NCI-H526 (cell line): ENCODE measurements at regions not wholly inside any gene's neighbourhood (a gene's known extent, or its start where the extent isn't known, plus 50 kb on each side); places are given as distances from the start of the nearest gene placed in this dataset.
"Not testable (repeated sequence)": the region's sequence is repeated elsewhere in the genome, so short reads cannot be mapped to it uniquely, and the experiment has no call there.

ENCODE experiments used
- DNase-seq, 2 experiments: peaks; one replicate each; lab custom pipeline; 2025; lab: John Stamatoyannopoulos, UW

GRCh38 chr15:30688684-30689083, 62.8 kb downstream of the ARHGAP11B start:
- not testable (repeated sequence) for DNase-seq

GRCh38 chr15:30690153-30690552, 64.2 kb downstream of the ARHGAP11B start:
- DNase-seq: peak in 1 of 2 experiments; percentile 2

GRCh38 chr15:30695811-30696210, 69.9 kb downstream of the ARHGAP11B start:
- DNase-seq: peak; percentile 6 to 11

GRCh38 chr15:30696439-30697314, 70.7 kb downstream of the ARHGAP11B start:
- DNase-seq: peak; percentile 68 to 79

GRCh38 chr15:30697315-30697685, 71.4 kb downstream of the ARHGAP11B start:
- DNase-seq: not testable (repeated sequence)

- DNase-seq: not testable (repeated sequence)
Observed at GRCh38 chr15:30700006-30700597, 74.2 kb downstream of the ARHGAP11B start.

GRCh38 chr15:30707976-30708685, 82.2 kb downstream of the ARHGAP11B start:
- not testable (repeated sequence) for DNase-seq

GRCh38 chr15:30708809-30709208, 82.9 kb downstream of the ARHGAP11B start:
- not testable (repeated sequence) for DNase-seq

GRCh38 chr15:30718038-30718643, 92.2 kb downstream of the ARHGAP11B start:
- not testable (repeated sequence) for DNase-seq

- DNase-seq: not testable (repeated sequence)
Observed at GRCh38 chr15:30719363-30719762, 93.4 kb downstream of the ARHGAP11B start.

GRCh38 chr15:30720825-30721224, 94.9 kb downstream of the ARHGAP11B start:
- DNase-seq: not testable (repeated sequence)

- not testable (repeated sequence) for DNase-seq
Observed at GRCh38 chr15:30721529-30721928, 95.6 kb downstream of the ARHGAP11B start.

GRCh38 chr15:30723540-30724175, 97.7 kb downstream of the ARHGAP11B start:
- not testable (repeated sequence) for DNase-seq

- not testable (repeated sequence) for DNase-seq
Observed at GRCh38 chr15:30729880-30730590, 104.1 kb downstream of the ARHGAP11B start.

GRCh38 chr15:30730633-30731032, 104.7 kb downstream of the ARHGAP11B start:
- not testable (repeated sequence) for DNase-seq

GRCh38 chr15:30732100-30732499, 106.2 kb downstream of the ARHGAP11B start:
- DNase-seq: not testable (repeated sequence)

- DNase-seq: not testable (repeated sequence)
Observed at GRCh38 chr15:30735884-30736564, 110.1 kb downstream of the ARHGAP11B start.

- not testable (repeated sequence) for DNase-seq
Observed at GRCh38 chr15:30742796-30743195, 116.9 kb downstream of the ARHGAP11B start.

GRCh38 chr15:30749048-30749447, 123.1 kb downstream of the ARHGAP11B start:
- DNase-seq: peak; percentile 10 to 35

- DNase-seq: not testable (repeated sequence)
Observed at GRCh38 chr15:30755036-30755687, 129.2 kb downstream of the ARHGAP11B start.
